Ascending aorta (tissue), 2 donors: ENCODE measurements at regions not wholly inside any gene's neighbourhood (a gene's known extent, or its start where the extent isn't known, plus 50 kb on each side); places are given as distances from the start of the nearest gene placed in this dataset.

Experiments
- DNase-seq, 2 donors: peaks; one replicate each; pipeline ENCODE4 v3.0.0-alpha.2; 2019; ENCODE audit warnings: low spot score in 2 of 2
- H3K27ac ChIP-seq, 2 donors: fragments of 200-600 bp; sonication (generic); one replicate each; pipeline ENCODE4 v1.5.1; 2016 to 2017; ENCODE audit warnings: mild to moderate bottlenecking in 1 of 2
- H3K27me3 ChIP-seq: fragments of 200-600 bp; sonication (generic); one replicate; pipeline ENCODE4 v1.5.1; 2017
- H3K36me3 ChIP-seq, 2 donors: fragments of 200-600 bp; sonication (generic); one replicate each; pipeline ENCODE4 v1.5.1; 2016
- H3K4me1 ChIP-seq, 2 donors: fragments of 200-600 bp; sonication (generic); one replicate each; pipeline ENCODE4 v1.5.1; 2016 to 2017; ENCODE audit warnings: mild to moderate bottlenecking in 1 of 2
- H3K4me3 ChIP-seq, 2 donors: fragments of 200-600 bp; sonication (generic); one replicate each; pipeline ENCODE4 v1.5.1; 2016 to 2017; ENCODE audit warnings: mild to moderate bottlenecking in 1 of 2
- H3K9me3 ChIP-seq, 2 donors: fragments of 200-600 bp; sonication (generic); one replicate each; pipeline ENCODE4 v1.5.1; 2016
- intact Hi-C: fragments of 100-400 bp; cut with DNase I; formaldehyde crosslinking; loops from one replicate; pipeline ENCODE4 v1.15.1; 2023
- TF ChIP-seq, protein P1 (sequence below), 3 experiments: fragments of 200-600 bp in 2 of 3; fragments of 450-650 bp in 1 of 3; sonication (generic) in 2 of 3; IDR thresholded peaks; one replicate each; pipeline ENCODE4 v1.5.1; 2016 to 2019; ENCODE audit warnings: antibody characterized with exemption in 3 of 3, mild to moderate bottlenecking in 1 of 3, moderate library complexity in 1 of 3

DNA sequence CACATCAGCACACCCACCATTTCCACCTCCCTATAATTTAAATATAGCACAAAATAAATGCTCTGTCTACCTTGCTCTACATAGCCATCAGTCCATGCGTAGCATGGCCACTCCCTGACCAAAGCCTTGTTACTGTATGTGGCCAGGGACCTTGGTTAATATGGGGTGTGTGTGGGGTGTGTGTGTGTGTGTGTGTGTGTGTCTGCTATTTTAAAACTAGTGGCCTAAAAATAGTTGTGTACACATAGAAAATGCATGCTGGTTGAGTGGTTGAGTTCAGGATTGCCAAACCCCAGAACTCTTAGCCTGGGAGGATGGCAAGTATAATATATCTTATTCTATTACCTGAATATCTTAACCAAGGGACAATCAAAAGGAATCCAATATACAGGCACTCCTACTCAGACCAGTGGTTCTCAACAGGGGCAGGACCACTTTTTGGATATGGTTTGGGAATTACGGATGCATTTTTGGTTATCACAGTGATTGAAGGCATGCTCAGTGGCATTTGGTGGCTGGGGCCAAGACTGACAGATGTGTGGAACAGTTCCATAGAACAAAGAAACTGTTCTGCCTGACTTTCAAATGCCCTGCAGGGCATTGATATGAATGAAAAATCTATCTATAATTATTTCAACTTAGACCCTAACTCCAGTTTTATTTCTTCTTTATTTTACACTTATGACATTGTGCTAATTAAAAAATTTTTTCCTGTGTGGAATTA is 72.3 kb upstream of the PSME4 start:
- intact Hi-C loops = no loop called here
- no peaks in the 10 kb centered on the region for H3K9me3 ChIP-seq
- peak overlapping the region; percentile 60 to 65 for H3K27ac ChIP-seq
- TF ChIP-seq, protein P1, sequence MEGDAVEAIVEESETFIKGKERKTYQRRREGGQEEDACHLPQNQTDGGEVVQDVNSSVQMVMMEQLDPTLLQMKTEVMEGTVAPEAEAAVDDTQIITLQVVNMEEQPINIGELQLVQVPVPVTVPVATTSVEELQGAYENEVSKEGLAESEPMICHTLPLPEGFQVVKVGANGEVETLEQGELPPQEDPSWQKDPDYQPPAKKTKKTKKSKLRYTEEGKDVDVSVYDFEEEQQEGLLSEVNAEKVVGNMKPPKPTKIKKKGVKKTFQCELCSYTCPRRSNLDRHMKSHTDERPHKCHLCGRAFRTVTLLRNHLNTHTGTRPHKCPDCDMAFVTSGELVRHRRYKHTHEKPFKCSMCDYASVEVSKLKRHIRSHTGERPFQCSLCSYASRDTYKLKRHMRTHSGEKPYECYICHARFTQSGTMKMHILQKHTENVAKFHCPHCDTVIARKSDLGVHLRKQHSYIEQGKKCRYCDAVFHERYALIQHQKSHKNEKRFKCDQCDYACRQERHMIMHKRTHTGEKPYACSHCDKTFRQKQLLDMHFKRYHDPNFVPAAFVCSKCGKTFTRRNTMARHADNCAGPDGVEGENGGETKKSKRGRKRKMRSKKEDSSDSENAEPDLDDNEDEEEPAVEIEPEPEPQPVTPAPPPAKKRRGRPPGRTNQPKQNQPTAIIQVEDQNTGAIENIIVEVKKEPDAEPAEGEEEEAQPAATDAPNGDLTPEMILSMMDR (IDR thresholded peaks at IDR 0.05) = no peak
- H3K36me3 ChIP-seq = no peaks in the 10 kb centered on the region
- no peak for DNase-seq
- H3K4me3 ChIP-seq = no peak overlapping the region
- H3K27me3 ChIP-seq = no peaks in the 10 kb centered on the region
- peaks cover 0 to 15% of the 10 kb centered on the region in 2 donors for H3K4me1 ChIP-seq

DNA sequence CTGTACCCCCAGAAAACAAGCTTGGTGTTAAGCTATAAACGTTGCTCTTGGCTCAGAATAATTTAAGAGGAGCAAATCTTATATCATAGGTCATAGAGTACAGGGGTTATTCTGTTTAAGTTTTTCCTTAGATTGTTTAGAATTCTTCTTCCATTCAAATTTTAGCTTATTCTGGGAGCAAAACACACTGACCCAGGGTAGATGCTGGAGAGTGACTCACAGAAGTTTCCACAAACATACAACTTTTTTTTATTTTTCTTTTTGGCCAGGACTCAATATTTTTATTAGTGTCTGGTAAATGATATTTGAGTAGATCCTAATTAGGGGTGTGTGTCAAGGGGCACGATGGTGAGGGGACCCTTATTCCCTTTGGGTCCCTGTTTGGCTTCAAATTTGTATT is 71.5 kb upstream of the PSME4 start:
- intact Hi-C loops = no loop called here
- Histone ChIP-seq H3K27me3 (no peaks in the 10 kb centered on the region), H3K4me3 (no peak overlapping the region), H3K4me1 (peaks cover 0 to 15% of the 10 kb centered on the region in 2 donors), H3K9me3 (no peaks in the 10 kb centered on the region), H3K27ac (peak overlapping the region; percentile 60 to 65), H3K36me3 (no peaks in the 10 kb centered on the region)
- TF ChIP-seq, protein P1 (IDR thresholded peaks at IDR 0.05) = no peak
- no peak for DNase-seq

DNA sequence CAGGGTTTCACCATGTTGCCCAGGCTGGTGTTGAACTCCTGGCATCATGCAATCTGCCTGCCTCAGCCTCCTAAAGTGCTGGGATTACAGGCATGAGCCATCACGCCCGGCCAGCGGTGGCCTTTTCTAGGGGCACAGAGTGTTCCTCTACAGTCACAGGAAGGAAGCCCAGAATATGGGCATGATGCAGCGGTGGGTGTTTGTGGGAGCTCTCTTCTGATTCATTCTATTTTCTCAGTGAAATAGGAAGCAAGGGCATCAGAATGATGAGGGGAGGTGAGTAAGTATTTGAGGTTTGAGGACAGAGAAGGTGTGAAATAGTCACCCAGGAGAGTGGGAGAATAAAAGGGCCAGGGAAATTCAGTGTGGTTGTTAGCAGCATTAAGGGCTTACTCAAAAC is 70.3 kb upstream of the PSME4 start:
- H3K27ac ChIP-seq = peak overlapping the region; percentile 53 to 65
- intact Hi-C loops = no loop called here
- no peak for DNase-seq
- no peaks in the 10 kb centered on the region for H3K9me3 ChIP-seq
- H3K4me1 ChIP-seq = peaks cover 0 to 15% of the 10 kb centered on the region in 2 donors
- no peaks in the 10 kb centered on the region for H3K27me3 ChIP-seq
- no peaks in the 10 kb centered on the region for H3K36me3 ChIP-seq
- TF ChIP-seq, protein P1 (IDR thresholded peaks at IDR 0.05) = no peak
- H3K4me3 ChIP-seq = no peak overlapping the region

DNA sequence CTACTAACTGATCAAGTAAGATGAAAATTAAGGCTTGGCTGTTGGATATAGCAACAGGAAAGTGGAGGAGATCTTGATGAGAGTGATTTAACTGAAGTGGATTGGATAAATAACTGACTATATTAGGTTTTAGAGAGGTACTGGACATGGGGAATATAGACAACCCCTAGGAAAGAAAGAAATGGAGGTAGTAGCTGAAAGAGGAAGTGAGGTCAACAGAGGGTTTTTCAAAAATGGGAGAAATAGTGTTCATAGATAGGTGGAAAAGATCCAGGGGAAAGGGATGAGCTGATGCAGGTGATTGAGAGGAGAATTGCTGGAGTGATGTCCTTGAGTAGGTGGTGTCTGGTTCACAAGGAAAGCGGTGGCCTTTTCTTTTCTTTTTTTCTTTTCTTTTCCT is 69.9 kb upstream of the PSME4 start:
- no peak overlapping the region for H3K4me3 ChIP-seq
- peaks cover 0 to 15% of the 10 kb centered on the region in 2 donors for H3K4me1 ChIP-seq
- no peak for DNase-seq
- H3K9me3 ChIP-seq = no peaks in the 10 kb centered on the region
- H3K27me3 ChIP-seq = no peaks in the 10 kb centered on the region
- H3K36me3 ChIP-seq = no peaks in the 10 kb centered on the region
- peak overlapping the region; percentile 53 to 65 for H3K27ac ChIP-seq
- intact Hi-C loops = no loop called here
- TF ChIP-seq, protein P1 (IDR thresholded peaks at IDR 0.05) = no peak

DNA sequence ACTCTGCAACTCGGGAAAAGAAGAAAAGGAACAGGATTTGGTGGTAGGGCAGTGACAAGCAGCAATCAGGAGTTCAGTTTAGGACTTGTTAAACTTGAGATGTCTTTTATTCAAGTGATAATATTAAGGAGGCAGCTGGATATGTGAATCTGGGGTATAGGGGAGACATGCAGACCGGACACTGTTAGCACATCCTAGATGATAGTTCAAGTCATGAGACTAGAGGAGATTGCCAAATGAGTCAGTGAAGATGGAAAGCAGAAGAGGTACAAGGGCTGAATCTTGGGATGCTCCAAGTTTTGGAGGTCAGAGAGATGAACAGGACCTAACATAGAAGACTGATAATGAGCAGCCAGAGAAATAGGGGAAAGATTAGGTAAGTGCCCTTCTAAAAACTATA is 69.5 kb upstream of the PSME4 start:
- H3K27me3 ChIP-seq = no peaks in the 10 kb centered on the region
- no peak overlapping the region for H3K4me3 ChIP-seq
- peak overlapping the region; percentile 53 to 65 for H3K27ac ChIP-seq
- no peaks in the 10 kb centered on the region for H3K36me3 ChIP-seq
- peaks cover 0 to 15% of the 10 kb centered on the region in 2 donors for H3K4me1 ChIP-seq
- intact Hi-C loops = no loop called here
- no peak for DNase-seq
- H3K9me3 ChIP-seq = no peaks in the 10 kb centered on the region
- TF ChIP-seq, protein P1 (IDR thresholded peaks at IDR 0.05) = no peak
